ENCODE measurements at regions not wholly inside any gene's neighbourhood (a gene's known extent, or its start where the extent isn't known, plus 50 kb on each side); places are given as distances from the start of the nearest gene placed in this dataset.

- Mint-ChIP-seq H3K27me3 (ENCODE audit: low read depth) (peaks cover 57% of the 10 kb centered on the region), H3K4me3 (ENCODE audit: unreplicated experiment) (no peak overlapping the region), H3K27ac (ENCODE audit: unreplicated experiment) (no peak overlapping the region), H3K4me1 (ENCODE audit: low read depth) (peaks cover 16% of the 10 kb centered on the region), H3K9me3 (ENCODE audit: low read depth) (no peaks in the 10 kb centered on the region), H3K36me3 (ENCODE audit: low read depth) (no peaks in the 10 kb centered on the region)
- DNase-seq (ENCODE audit: low spot score) = no peak
- no peak for TF ChIP-seq CTCF (IDR thresholded peaks at IDR 0.05)
These were observed 201.6 kb upstream of the NAV2 start for GRCh38 chr11:19511066-19511412.

- TF ChIP-seq CTCF (IDR thresholded peaks at IDR 0.05) = no peak
- Mint-ChIP-seq H3K27ac (ENCODE audit: unreplicated experiment) (no peak overlapping the region), H3K27me3 (ENCODE audit: low read depth) (peaks cover 52% of the 10 kb centered on the region), H3K9me3 (ENCODE audit: low read depth) (no peaks in the 10 kb centered on the region), H3K4me3 (ENCODE audit: unreplicated experiment) (no peak overlapping the region), H3K36me3 (ENCODE audit: low read depth) (no peaks in the 10 kb centered on the region), H3K4me1 (ENCODE audit: low read depth) (peaks cover 16% of the 10 kb centered on the region)
- no peak for DNase-seq (ENCODE audit: low spot score)
These were observed 202.2 kb upstream of the NAV2 start for GRCh38 chr11:19510468-19510867.

GRCh38 chr11:19509215-19509614, 203.4 kb upstream of the NAV2 start:
- H3K9me3 Mint-ChIP-seq (ENCODE audit: low read depth) = no peaks in the 10 kb centered on the region
- H3K27me3 Mint-ChIP-seq (ENCODE audit: low read depth) = peaks cover 47% of the 10 kb centered on the region
- H3K36me3 Mint-ChIP-seq (ENCODE audit: low read depth) = no peaks in the 10 kb centered on the region
- no peak overlapping the region for H3K4me3 Mint-ChIP-seq (ENCODE audit: unreplicated experiment)
- peaks cover 16% of the 10 kb centered on the region for H3K4me1 Mint-ChIP-seq (ENCODE audit: low read depth)
- TF ChIP-seq CTCF (IDR thresholded peaks at IDR 0.05) = no peak
- H3K27ac Mint-ChIP-seq (ENCODE audit: unreplicated experiment) = no peak overlapping the region
- no peak for DNase-seq (ENCODE audit: low spot score)

- peaks cover 52% of the 10 kb centered on the region for H3K27me3 Mint-ChIP-seq (ENCODE audit: low read depth)
- TF ChIP-seq CTCF (IDR thresholded peaks at IDR 0.05) = no peak
- no peaks in the 10 kb centered on the region for H3K9me3 Mint-ChIP-seq (ENCODE audit: low read depth)
- no peak for DNase-seq (ENCODE audit: low spot score)
- H3K36me3 Mint-ChIP-seq (ENCODE audit: low read depth) = no peaks in the 10 kb centered on the region
- peaks cover 16% of the 10 kb centered on the region for H3K4me1 Mint-ChIP-seq (ENCODE audit: low read depth)
- no peak overlapping the region for H3K4me3 Mint-ChIP-seq (ENCODE audit: unreplicated experiment)
- H3K27ac Mint-ChIP-seq (ENCODE audit: unreplicated experiment) = no peak overlapping the region
These were observed 204.5 kb upstream of the NAV2 start for GRCh38 chr11:19508165-19508564.

GRCh38 chr11:19506816-19507486, 205.7 kb upstream of the NAV2 start:
- H3K4me3 Mint-ChIP-seq (ENCODE audit: unreplicated experiment) = no peak overlapping the region
- peaks cover 51% of the 10 kb centered on the region for H3K27me3 Mint-ChIP-seq (ENCODE audit: low read depth)
- no peaks in the 10 kb centered on the region for H3K36me3 Mint-ChIP-seq (ENCODE audit: low read depth)
- peaks cover 12% of the 10 kb centered on the region for H3K4me1 Mint-ChIP-seq (ENCODE audit: low read depth)
- TF ChIP-seq CTCF (IDR thresholded peaks at IDR 0.05) = no peak
- DNase-seq (ENCODE audit: low spot score) = no peak
- H3K27ac Mint-ChIP-seq (ENCODE audit: unreplicated experiment) = no peak overlapping the region
- no peaks in the 10 kb centered on the region for H3K9me3 Mint-ChIP-seq (ENCODE audit: low read depth)

Data from chondrocyte (in vitro differentiated cells).